ENCODE measurements at regions not wholly inside any gene's neighbourhood (a gene's known extent, or its start where the extent isn't known, plus 50 kb on each side); places are given as distances from the start of the nearest gene placed in this dataset.

DNA sequence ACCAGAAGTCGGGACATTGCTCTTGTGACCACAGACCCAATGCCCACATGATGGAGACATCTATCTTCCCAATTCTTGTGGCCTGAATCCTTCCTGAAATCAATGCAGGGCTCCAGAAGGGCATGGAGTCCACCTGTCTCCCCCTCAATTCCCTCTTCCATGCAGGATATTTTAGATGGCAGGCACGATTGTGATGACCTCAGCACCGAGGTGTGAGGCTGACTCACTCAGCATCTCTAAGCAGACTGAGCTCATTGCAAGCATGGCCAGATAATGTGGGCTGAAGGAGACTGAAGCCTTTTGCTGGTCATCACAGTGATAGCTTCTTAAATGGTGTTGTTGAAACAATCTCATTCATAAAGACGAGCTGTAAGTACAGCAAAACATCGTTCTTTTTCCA is 374.9 kb upstream of the PODXL start:
- intact Hi-C loops (cut with micrococcal nuclease) (no loop called here), in situ Hi-C loops (cut with MboI) (no loop called here)
- DNase-seq (ENCODE audit: extremely low read depth in 1 of 4, low spot score in 3 of 4) (no peak), FAIRE-seq (no peak), ATAC-seq (no peak)
- Histone ChIP-seq H3K27ac (ENCODE audit: extremely low read depth, low read depth, low read length) (no peak overlapping the region), H3K4me2 (ENCODE audit: insufficient read depth, low read length) (no peak overlapping the region), H3K27me3 (ENCODE audit: control insufficient read depth in 2 of 2, insufficient read depth in 2 of 2, low read length in 2 of 2) (peaks cover 0 to 5% of the 10 kb centered on the region in 2 experiments; a peak in 1 of 5 replicates), H3K9ac (ENCODE audit: insufficient read depth in 1 of 2, low read depth in 2 of 2, low read length in 2 of 2) (no peak overlapping the region), H4K20me1 (replicated peaks; ENCODE audit: control insufficient read depth, insufficient read depth, low read length) (no peaks in the 10 kb centered on the region), H3K9me3 (replicated peaks; ENCODE audit: control insufficient read depth, insufficient read depth, low read depth, low read length) (no peaks in the 10 kb centered on the region), H2AFZ (ENCODE audit: low read depth, low read length) (no peak overlapping the region), H3K4me1 (replicated peaks in 1 of 2; ENCODE audit: control insufficient read depth in 2 of 2, insufficient read depth in 2 of 2, low read length in 2 of 2) (no peaks in the 10 kb centered on the region), H3K79me2 (ENCODE audit: control insufficient read depth, insufficient read depth, low read length) (no peaks in the 10 kb centered on the region), H3K9me1 (ENCODE audit: control insufficient read depth, insufficient read depth, low read length) (no peaks in the 10 kb centered on the region), H3K36me3 (ENCODE audit: control insufficient read depth, insufficient read depth, low read length) (no peaks in the 10 kb centered on the region), H3K4me3 (no peak overlapping the region)
- TF ChIP-seq POLR2B (IDR thresholded peaks at IDR 0.05; ENCODE audit: low read depth, partially characterized antibody) (no peak), XRCC3 (IDR thresholded peaks at IDR 0.05) (no peak), ZBTB1 (CRISPR knock-in tag; IDR thresholded peaks at IDR 0.05; ENCODE audit: borderline replicate concordance, low read depth) (no peak), L3MBTL2 (IDR thresholded peaks at IDR 0.05) (no peak), TEAD1 (CRISPR knock-in tag; IDR thresholded peaks at IDR 0.05) (no peak), NFE2 (IDR thresholded peaks at IDR 0.05; ENCODE audit: low read depth) (no peak), PRMT5 (CRISPR knock-in tag; IDR thresholded peaks at IDR 0.05) (no peak), E2F5 (CRISPR knock-in tag; IDR thresholded peaks at IDR 0.05) (no peak), ELF4 (CRISPR knock-in tag; IDR thresholded peaks at IDR 0.05) (no peak)
- TF ChIP-seq, protein P1, sequence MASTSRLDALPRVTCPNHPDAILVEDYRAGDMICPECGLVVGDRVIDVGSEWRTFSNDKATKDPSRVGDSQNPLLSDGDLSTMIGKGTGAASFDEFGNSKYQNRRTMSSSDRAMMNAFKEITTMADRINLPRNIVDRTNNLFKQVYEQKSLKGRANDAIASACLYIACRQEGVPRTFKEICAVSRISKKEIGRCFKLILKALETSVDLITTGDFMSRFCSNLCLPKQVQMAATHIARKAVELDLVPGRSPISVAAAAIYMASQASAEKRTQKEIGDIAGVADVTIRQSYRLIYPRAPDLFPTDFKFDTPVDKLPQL (IDR thresholded peaks at IDR 0.05; ENCODE audit: extremely low read depth, insufficient read length) = no peak
- TF ChIP-seq, protein P2, sequence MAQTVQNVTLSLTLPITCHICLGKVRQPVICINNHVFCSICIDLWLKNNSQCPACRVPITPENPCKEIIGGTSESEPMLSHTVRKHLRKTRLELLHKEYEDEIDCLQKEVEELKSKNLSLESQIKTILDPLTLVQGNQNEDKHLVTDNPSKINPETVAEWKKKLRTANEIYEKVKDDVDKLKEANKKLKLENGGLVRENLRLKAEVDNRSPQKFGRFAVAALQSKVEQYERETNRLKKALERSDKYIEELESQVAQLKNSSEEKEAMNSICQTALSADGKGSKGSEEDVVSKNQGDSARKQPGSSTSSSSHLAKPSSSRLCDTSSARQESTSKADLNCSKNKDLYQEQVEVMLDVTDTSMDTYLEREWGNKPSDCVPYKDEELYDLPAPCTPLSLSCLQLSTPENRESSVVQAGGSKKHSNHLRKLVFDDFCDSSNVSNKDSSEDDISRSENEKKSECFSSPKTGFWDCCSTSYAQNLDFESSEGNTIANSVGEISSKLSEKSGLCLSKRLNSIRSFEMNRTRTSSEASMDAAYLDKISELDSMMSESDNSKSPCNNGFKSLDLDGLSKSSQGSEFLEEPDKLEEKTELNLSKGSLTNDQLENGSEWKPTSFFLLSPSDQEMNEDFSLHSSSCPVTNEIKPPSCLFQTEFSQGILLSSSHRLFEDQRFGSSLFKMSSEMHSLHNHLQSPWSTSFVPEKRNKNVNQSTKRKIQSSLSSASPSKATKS (CRISPR knock-in tag; IDR thresholded peaks at IDR 0.05) = no peak
- BruUV-seq (replicated peaks) = no TSS peak
- POLR2A ChIA-PET = no interaction called here
- WGBS (ENCODE audit: insufficient coverage, low coverage, missing lambda C conversion rate) = under 1% methylated on average over 5 of the region's 5 CpGs
- CTCF ChIA-PET (ENCODE audit: low intra/inter-chr PET ratio) = no interaction called here
